ENCODE measurements at regions not wholly inside any gene's neighbourhood (a gene's known extent, or its start where the extent isn't known, plus 50 kb on each side); places are given as distances from the start of the nearest gene placed in this dataset.

DNA sequence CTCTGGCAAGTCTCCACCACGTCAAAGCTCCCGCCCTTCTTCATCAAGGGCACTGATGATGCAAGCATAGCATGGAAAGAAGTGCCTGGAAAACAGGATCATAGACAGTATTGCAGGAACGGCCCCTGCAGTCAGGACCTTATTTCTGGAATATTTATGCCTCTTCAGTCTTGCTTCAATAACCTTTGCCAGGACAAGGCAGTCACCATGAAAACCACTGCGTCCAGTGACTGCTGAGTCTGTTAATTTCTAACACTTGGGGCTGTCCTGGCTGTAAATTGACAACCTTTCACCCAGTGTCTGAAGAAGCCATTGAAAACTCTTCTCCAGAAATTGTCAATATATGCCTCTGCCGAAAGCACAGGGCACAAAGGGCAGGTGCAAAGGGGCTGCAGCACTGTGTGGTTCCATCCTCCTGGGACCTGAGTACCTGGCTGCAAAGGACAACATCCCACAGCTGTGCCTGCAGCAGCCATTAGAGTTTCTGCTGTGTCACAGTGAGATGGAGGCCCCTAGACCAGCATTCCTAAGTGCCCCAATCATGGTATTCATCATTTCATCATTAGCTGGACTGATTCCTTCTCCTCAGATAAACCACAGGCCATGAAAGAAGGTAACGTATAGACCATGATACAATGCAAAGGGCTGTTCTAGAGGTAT is 819.6 kb downstream of the RNF144A start (continued):
- TF ChIP-seq ZNF408 (CRISPR knock-in tag; IDR thresholded peaks at IDR 0.05; ENCODE audit: low read depth) (no peak), GABPA (tag; conservative IDR thresholded peaks at IDR 0.05; ENCODE audit: low read depth) (no peak), ZSCAN32 (CRISPR knock-in tag; IDR thresholded peaks at IDR 0.05) (no peak)
- TF ChIP-seq, protein P1, sequence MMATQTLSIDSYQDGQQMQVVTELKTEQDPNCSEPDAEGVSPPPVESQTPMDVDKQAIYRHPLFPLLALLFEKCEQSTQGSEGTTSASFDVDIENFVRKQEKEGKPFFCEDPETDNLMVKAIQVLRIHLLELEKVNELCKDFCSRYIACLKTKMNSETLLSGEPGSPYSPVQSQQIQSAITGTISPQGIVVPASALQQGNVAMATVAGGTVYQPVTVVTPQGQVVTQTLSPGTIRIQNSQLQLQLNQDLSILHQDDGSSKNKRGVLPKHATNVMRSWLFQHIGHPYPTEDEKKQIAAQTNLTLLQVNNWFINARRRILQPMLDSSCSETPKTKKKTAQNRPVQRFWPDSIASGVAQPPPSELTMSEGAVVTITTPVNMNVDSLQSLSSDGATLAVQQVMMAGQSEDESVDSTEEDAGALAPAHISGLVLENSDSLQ (IDR thresholded peaks at IDR 0.05), result no peak

DNA sequence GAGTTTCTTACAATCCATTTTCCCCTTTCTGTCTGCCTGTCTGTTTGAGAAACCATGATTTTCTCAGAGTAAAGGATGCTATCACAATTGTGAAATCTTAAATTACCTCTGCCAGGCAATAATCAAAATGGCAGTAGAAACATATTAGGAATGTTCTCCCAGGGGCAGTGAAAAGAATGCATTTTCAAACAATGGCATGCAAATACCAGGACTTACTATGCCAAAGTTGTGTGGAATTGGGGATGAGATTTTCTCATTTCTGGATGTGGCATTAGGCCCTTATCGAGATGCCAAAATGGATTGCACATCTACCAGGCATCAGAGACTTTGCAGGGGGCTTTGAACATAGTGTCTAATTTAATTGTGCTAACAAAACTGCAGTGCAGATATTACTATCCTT is 821.4 kb downstream of the RNF144A start:
- intact Hi-C loops (cut with micrococcal nuclease) (no loop called here), in situ Hi-C loops (cut with MboI) (no loop called here)
- no peak for ATAC-seq
- TF ChIP-seq, protein P2, sequence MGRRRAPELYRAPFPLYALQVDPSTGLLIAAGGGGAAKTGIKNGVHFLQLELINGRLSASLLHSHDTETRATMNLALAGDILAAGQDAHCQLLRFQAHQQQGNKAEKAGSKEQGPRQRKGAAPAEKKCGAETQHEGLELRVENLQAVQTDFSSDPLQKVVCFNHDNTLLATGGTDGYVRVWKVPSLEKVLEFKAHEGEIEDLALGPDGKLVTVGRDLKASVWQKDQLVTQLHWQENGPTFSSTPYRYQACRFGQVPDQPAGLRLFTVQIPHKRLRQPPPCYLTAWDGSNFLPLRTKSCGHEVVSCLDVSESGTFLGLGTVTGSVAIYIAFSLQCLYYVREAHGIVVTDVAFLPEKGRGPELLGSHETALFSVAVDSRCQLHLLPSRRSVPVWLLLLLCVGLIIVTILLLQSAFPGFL (CRISPR knock-in tag; IDR thresholded peaks at IDR 0.05), result no peak
- TF ChIP-seq SMAD3 (CRISPR knock-in tag; conservative IDR thresholded peaks at IDR 0.05), result no peak
- no peak for TF ChIP-seq TRIM28 (IDR thresholded peaks at IDR 0.05)
- TF ChIP-seq ZNF668 (CRISPR knock-in tag; IDR thresholded peaks at IDR 0.05), result no peak
- TF ChIP-seq HCFC1 (IDR thresholded peaks at IDR 0.05; ENCODE audit: low read depth, low read length), result no peak
- TF ChIP-seq ZZZ3 (IDR thresholded peaks at IDR 0.05), result no peak
- no peak for TF ChIP-seq ZNF24 (IDR thresholded peaks at IDR 0.05)
- no peak for TF ChIP-seq POLR3A (IDR thresholded peaks at IDR 0.05; ENCODE audit: borderline replicate concordance, extremely low read depth, insufficient read depth, insufficient read length)
- TF ChIP-seq HMG20A (CRISPR knock-in tag; conservative IDR thresholded peaks at IDR 0.05), result no peak
- TF ChIP-seq, protein P3, sequence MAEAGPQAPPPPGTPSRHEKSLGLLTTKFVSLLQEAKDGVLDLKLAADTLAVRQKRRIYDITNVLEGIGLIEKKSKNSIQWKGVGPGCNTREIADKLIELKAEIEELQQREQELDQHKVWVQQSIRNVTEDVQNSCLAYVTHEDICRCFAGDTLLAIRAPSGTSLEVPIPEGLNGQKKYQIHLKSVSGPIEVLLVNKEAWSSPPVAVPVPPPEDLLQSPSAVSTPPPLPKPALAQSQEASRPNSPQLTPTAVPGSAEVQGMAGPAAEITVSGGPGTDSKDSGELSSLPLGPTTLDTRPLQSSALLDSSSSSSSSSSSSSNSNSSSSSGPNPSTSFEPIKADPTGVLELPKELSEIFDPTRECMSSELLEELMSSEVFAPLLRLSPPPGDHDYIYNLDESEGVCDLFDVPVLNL (CRISPR knock-in tag; IDR thresholded peaks at IDR 0.05; ENCODE audit: low read depth), result no peak
- no peak for TF ChIP-seq ATF7 (IDR thresholded peaks at IDR 0.05)
- Histone ChIP-seq H3K9me1 (ENCODE audit: control insufficient read depth, insufficient read depth, low read length) (no peaks in the 10 kb centered on the region), H3K9ac (ENCODE audit: insufficient read depth in 1 of 2, low read depth in 2 of 2, low read length in 2 of 2) (no peak overlapping the region), H3K9me3 (replicated peaks; ENCODE audit: control insufficient read depth, insufficient read depth, low read depth, low read length) (no peaks in the 10 kb centered on the region), H3K4me2 (ENCODE audit: insufficient read depth, low read length) (no peak overlapping the region), H3K79me2 (ENCODE audit: control insufficient read depth, insufficient read depth, low read length) (no peaks in the 10 kb centered on the region), H3K4me1 (replicated peaks in 1 of 2; ENCODE audit: control insufficient read depth in 2 of 2, insufficient read depth in 2 of 2, low read length in 2 of 2) (no peaks in the 10 kb centered on the region), H3K27me3 (ENCODE audit: control insufficient read depth in 2 of 2, insufficient read depth in 2 of 2, low read length in 2 of 2) (no peaks in the 10 kb centered on the region), H4K20me1 (replicated peaks; ENCODE audit: control insufficient read depth, insufficient read depth, low read length) (no peaks in the 10 kb centered on the region; the same call in 1 of the 2 replicates), H3K36me3 (ENCODE audit: control insufficient read depth, insufficient read depth, low read length) (no peaks in the 10 kb centered on the region), H3K27ac (ENCODE audit: extremely low read depth, low read depth, low read length) (no peak overlapping the region), H3K4me3 (no peak overlapping the region), H2AFZ (ENCODE audit: low read depth, low read length) (no peak overlapping the region)
- ChIA-PET CTCF (ENCODE audit: low intra/inter-chr PET ratio) (no interaction called here), POLR2A (no interaction called here)
- no peak for DNase-seq (ENCODE audit: extremely low read depth in 1 of 4, low spot score in 3 of 4)
- WGBS (ENCODE audit: insufficient coverage, low coverage, missing lambda C conversion rate), result 0% methylated on average over 1 of the region's 1 CpG
- no TSS peak for BruUV-seq (replicated peaks)
- FAIRE-seq, result no peak

Data from K562 (cell line).